PC-3 (cell line): ENCODE measurements at regions not wholly inside any gene's neighbourhood (a gene's known extent, or its start where the extent isn't known, plus 50 kb on each side); places are given as distances from the start of the nearest gene placed in this dataset.

ENCODE experiments used
- CTCF ChIP-seq: fragments of 300-600 bp; sonication (generic); conservative IDR thresholded peaks from 2 replicates; pipeline ENCODE4 v1.5.1; 2017; ENCODE audit warnings: antibody characterized with exemption, low read depth, mild to moderate bottlenecking, low read length
- EZH2 ChIP-seq: fragments of 300-600 bp; sonication (generic); IDR thresholded peaks from one replicate; pipeline ENCODE4 v1.6.1; 2017; ENCODE audit warnings: antibody characterized with exemption, mild to moderate bottlenecking, low read length; ENCODE audit not compliant: unreplicated experiment
- EZH2phosphoT487 ChIP-seq: fragments of 300-600 bp; sonication (generic); IDR thresholded peaks from 2 replicates; pipeline ENCODE4 v1.6.1; 2018; ENCODE audit warnings: mild to moderate bottlenecking, antibody characterized with exemption, low read length, borderline replicate concordance

- TF ChIP-seq CTCF (no peak), EZH2 (no peak), EZH2phosphoT487 (no peak)
These were observed 110.1 kb upstream of the TNS3 start for GRCh38 chr7:47691988-47692387.
